GM21390 (cell line): ENCODE measurements at regions not wholly inside any gene's neighbourhood (a gene's known extent, or its start where the extent isn't known, plus 50 kb on each side); places are given as distances from the start of the nearest gene placed in this dataset.

Experiments
- ATAC-seq: cut with Tn5 transposase; IDR thresholded peaks from one replicate; pipeline ENCODE4 v1.9.1; 2021; ENCODE audit not compliant: unreplicated experiment

DNA sequence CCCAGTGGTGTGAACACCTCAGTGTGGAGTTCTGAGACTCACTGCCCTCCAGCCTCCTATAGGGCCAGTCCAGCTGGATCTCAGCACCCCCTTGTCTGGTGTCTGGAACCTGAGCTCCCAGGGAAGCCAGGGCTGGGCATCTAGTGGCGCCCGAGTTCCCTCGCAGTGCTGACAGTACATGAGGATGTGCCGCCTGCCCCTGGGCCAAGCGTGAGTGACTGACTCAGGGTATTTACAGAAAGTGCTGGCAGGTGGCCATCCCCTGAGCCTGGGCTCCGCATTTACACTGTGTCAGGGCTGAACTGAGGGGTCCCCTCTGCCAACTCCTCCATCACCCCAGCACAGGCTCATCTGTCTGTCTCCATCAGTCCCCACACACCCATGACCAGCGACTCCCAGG, 185.3 kb downstream of the BRD1 start:
- ATAC-seq: no peak

DNA sequence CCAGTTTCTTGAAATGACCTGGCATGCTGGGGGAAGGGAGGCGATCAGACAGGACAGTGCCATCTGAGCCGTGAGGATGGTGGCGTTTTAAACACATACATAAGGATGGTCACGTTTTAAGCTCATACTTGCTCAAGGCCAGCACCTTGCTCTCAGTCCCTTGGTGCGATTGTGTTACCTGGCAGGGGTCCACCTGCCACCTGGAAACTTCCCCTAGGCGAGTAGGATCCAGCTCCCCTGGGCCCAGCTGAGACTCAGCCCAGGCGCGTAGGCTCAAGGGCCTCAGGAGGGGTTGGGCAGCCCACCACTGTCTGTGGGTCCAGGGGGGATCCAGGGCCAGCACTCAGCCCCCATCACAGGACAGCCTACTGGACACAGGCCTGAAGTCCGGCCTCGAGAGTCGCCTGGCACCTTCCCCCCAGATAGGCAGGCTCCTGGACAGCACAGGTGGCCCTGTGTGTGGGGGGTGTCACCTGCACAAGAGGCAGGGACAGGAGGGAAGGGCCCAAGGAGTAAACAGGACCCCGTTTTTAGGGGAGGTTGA, 185.8 kb downstream of the BRD1 start:
- ATAC-seq: no peak

DNA sequence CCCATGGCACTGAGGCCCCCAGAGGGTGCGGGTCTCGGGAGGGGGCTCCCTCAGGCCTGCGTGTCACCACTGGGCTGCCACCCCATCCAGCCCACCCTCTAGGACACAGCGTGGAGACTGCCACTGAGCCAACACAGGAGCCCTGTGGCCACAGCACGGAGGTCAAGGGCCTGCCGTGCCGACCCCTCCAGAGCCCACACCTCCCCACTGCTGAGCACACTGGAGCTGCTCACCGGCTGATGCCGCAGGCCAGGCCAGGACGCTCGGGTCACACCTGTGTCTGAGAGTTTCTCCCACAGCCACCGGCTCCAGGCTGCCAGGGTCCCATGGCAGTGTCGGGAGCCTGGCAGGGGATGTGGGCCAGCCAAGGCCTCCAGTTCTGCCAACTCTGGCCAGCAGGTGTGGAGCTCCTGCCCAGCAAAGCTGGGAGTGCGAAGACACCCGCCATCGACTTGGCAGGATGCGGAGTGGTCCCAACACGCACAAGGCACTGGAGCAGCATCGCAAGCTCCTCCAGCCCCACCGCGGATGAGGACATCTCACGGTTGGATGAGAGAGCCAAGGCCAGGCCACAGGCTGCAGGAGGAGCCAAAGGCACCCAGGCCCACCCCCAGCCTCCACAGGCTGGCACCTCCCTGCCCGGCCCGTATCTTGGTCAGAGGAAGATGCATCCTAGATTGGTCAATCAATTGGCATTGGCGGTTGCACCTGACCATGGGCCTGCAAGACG, 187.1 kb downstream of the BRD1 start:
- no peak for ATAC-seq

DNA sequence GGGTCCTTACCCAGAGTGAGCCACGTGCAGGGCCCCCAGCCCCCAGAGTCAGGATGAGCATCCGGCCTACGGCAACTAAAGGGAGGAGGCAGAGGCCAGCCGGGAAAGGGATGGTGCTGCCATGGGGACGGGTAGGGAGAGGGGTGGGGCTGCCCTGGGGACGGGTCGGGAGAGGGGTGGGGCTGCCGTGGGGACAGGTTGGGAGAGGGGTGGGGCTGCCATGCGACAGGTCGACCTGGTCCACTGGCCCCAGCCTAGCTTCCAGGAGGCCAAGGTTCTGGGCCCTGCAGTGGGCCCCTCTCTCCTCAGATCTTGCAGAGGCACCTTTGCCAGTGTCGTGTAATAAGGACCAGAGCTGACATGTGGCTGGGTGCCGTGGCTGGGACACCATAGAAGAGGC, 187.7 kb downstream of the BRD1 start:
- no peak for ATAC-seq

DNA sequence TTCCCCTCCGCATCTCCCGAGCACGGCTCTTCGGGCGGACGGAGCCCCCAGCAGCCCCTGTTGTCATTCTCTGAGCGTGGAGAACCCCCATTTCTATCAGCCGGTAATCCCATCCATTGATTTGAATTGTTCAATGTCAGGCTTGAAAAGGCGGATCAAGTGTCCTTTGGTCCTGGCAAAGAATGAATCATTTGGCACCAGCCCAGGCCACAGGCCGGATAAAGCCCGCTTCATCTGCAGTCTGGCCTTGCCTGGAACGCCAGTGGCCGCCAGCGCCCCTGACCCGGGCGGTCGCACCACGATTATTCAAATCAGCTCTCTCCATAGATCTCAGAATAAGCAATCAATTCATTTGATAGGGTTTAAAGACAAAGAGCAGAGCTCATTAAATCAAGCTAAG, 188.9 kb downstream of the BRD1 start:
- no peak for ATAC-seq

DNA sequence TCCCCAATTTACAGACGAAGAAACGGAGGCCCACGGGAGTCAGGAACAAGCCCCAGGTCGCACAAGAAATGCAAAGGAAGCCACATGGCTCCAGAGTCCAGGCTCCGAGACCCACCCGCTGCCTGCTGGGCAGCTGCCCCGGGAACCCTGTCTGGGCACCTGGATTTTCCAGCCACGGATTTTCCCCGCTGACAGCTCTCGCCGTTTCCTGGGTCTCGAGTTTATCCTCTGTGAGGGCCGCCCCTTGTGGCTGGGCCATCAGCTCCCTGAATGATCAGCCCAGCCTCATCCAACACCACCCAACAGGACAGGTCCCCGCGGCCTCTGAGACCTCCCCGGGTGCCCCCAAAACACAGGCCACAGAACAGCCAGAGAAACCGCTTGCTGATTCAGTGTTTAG, 189.7 kb downstream of the BRD1 start:
- no peak for ATAC-seq

DNA sequence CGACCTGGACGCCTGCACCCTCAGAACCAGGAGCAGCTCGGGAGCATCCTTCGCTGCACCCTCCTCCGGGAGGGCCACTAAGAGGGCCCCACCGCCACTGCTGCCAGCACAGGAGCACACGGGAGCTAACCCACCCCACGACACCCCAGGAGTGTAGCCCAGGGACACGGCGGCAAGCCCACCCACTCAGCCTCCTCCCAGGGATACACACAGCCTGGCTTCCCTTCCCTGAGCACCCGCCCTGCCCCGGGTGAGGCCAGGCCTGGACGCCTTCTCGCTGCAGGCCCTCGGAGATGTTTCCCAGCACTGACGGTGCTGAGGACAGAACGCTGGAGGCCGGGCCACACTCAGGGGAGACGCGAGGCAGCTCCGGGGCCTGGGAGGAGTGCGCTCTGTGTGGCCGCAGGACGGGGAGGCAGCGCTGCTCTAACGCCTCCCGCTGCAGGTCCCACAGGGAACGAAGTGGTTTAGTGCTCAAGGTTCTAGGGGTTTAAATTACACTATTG, 190.4 kb downstream of the BRD1 start:
- no peak for ATAC-seq

DNA sequence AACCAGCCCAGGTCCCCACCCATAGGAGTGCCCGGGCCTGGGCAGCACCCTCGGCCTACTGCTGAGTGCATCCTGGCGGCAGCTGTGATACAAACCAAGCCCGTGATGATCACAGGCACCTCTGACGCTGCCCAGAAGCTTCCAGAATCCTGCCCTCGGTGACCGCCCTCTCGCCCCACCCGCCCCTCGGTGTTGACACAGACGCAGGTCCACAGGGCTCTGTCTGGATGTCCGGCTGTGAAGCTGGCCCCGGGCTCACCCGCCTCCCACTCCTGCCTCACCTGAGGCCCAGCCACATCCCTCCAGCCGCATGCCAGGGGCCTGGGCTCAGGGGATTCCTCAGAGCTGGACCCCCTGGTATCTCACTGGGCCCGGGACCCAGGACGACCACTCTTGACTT, 191.0 kb downstream of the BRD1 start:
- ATAC-seq: no peak

DNA sequence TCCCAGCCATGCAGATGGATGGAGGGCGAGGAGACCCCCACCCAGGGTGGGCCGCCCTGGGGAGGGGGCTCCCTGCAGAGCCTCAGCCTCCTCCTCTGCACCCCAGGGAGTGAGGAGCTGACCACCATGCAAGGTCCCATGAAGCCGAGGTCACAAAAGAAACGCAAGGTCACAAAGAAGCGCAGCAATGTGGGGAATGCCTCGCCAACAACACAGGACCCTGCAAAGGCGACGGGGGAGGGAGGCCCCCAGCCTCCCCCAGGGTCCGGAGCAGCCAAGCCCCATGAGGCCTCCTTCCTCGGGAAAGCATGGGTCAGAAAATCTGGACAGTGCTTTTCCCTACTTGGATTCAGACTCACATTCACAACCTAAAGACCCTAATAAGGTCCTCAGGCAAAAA, 191.5 kb downstream of the BRD1 start:
- ATAC-seq: no peak

DNA sequence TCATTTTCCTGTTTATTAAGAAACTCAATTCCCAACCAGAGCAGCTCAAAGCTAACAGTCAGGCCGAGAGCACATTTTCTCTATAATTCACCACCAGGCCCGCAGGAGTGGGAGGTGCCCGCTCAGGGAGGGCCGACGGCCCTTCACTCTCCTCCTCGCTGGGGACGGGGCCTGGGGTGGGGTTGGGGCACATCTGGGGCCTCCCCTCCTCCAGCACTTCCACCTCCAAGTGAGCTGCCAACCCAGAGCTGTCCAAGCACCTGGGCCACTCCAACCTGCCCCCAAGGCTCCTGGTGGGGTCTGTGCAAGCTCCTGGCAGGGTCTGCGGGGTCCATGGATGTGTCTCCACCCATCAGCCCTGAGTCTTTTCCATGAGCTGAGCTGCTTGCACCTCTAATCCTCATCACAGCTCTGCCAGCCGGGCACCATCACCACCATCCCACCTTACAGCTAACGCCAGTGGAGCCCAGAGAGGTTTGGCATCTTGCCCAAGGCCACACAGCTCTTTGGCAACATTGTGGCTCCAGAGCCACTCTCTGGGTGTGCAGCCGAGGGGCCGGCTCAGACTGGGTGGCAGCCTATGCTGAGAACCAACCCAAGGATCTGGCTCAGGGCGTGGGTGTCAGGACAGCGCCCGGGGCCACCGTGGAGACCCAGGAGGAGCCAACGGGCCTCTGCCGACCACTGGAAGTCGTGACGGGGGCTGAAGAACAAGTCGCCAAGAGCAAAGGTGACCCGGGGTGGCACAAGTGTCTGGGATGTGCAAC, 193.5 kb downstream of the BRD1 start:
- no peak for ATAC-seq

DNA sequence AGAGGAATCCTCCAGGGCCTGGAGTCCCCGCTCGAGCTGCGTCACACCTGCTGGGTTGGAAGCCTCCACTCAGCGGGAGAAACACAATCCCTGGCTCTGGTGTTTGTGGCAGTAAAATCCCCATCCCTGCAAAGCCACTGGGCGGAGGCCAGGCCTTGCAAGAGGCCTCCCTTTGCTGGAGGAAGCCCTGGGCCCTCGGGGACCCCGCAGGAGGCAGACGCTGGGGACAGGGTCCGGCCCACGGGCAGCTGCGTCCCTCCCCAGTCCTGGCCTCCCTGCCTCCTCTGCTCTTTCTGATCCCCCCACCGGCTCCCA, 194.7 kb downstream of the BRD1 start:
- ATAC-seq: no peak

DNA sequence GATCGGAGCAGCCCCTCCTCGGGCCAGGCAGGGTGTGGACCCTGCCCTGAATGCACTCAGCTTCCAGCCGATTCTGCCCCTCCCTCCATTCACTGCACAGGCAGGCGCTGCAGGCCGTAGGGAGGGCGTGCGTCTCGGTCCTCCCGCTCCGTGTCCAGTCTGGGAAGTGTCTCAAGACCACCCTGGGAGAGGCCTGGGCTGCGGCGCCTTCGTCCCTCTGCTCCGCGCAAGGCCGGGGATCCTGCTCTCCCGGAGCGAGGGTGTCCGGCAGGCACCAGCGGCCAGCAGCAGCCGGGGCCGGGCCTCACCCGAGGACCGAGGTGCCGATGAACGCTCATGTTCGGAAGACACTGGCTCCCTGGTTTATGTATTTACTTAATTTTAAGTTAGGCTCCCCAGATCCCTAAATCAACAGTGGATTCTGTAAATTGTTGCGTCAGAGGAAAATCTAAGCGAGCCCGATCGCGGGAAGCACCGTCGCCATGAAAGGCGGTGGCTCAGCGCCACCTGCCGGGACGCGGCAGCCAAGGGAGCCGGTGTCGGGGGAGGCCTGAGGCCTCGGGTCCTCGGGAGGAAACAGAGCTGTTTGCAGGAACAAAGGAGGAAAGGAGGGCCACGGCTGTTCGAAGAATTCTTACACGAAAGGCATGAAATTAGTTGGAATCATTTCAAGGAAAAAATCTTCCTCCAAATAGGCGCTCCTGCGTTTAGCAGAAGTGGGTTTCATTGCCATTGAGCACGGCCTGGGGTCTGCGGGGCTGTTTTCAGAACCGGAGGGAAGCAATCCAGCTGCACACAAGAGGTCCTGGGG, 195.3 kb downstream of the BRD1 start:
- ATAC-seq: no peak

DNA sequence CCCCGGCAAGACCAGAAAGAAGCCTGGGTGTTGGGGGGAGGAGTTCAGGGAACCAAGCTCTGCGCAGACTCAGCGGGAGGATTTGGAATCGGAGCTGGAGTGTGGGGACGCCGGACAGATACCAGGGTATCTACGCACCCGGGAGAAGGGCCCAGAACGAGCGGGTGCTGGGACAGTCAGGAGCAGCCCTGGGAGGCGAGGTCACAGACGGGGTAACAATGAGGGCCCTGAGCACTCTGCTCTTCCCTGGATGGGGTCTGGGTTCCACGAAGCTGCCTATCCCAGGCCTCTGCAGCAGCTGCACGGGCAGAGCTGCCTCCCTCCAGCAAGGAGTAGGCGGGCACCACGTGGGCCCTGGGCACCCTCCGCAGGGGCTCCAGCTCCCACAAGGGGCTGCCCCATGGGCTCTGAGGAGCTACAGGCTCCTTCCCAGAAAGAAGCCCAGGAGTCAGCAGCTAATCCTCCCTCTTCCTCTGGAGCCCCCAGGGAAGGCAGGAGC, 197.2 kb downstream of the BRD1 start:
- ATAC-seq: no peak

DNA sequence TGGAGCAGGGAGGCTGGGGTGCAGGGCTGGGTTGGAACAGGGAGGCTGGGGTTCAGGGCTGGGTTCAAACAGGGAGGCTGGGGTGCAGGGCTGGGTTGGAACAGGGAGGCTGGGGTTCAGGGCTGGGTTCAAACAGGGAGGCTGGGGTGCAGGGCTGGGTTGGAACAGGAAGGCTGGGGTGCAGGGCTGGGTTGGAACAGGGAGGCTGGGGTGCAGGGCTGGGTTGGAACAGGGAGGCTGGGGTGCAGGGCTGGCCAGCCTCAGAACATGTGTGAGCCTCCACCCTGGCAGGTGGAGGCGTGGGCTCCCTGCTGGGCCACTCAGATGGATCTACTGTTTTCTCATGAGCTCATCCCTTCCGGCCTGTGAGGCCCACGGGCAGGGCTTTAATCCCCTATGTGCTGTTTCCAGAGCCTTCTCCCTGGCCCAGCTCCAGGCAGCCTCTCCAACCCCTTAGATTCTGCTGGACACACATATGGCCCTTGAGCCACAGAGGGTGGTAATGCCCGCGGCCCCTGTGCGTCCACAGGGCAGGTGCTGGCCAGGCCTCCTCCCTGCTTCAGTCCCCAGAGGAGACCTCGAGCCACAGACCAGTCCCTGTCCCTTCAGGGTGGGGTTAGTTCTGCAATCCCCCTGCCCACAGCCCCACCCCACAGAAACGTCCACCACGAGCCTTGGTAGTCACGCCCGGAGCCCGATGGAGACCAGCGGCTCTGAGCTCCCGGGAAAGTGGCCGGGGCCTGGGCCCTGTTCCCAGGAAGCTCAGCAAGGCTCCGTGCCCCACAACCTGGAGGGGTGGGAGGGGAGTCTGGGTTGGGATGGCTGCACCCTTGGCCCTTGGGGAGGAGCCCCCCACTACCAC, 197.9 kb downstream of the BRD1 start:
- ATAC-seq: no peak

DNA sequence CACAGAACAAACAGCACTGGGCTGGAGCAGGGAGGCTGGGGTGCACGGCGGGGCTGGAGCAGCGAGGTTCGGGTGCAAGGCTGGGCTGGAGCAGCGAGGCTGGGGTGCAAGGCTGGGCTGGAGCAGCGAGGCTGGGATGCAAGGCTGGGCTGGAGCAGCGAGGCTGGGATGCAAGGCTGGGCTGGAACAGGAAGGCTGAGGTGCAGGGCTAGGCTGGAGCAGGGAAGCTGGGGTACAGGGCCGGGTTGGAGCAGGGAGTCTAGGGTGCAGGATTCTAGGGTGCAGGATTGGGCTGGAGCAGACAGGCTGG, 198.5 kb downstream of the BRD1 start:
- no peak for ATAC-seq

DNA sequence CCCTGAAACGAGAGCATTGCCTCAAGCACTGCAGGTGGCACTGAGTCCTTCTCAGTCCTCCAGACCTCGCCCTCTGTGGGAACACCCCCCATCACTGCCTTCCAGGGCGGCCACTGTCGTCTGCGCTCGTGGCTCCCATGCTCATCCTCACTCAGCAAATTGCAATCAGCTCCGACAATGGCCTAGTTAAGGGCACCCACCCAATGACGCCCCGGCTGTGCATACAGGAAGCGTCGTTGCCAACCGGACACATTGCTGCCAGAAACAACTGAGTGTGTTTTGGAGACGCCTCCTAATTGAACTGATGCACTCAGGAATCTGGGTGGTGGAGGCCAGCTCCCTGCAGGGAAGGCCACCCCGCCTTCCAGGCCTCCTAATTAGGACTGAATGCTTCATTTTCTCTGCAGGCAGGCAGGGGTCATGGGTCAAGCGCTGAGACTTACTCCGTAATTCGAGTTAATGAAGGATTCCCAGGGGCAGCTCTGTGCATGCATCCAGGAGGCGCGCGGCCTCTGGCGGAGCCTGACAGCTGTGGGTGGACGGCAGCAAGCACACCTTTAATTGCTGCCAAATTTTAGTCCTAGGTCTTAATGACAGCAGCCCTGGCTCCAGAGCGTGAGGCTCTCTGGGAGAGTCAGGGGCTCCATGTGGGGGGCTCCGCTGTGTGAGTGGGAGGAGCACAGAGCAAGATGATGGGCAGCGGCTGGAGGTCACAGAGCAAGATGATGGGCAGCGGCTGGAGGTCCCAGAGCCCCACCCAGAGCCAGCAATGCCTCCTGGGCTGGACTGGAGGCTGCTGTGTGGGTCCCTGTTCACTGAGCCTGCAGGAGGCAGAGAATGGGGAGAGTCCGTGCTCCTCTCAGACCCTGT, 199.0 kb downstream of the BRD1 start:
- no peak for ATAC-seq

DNA sequence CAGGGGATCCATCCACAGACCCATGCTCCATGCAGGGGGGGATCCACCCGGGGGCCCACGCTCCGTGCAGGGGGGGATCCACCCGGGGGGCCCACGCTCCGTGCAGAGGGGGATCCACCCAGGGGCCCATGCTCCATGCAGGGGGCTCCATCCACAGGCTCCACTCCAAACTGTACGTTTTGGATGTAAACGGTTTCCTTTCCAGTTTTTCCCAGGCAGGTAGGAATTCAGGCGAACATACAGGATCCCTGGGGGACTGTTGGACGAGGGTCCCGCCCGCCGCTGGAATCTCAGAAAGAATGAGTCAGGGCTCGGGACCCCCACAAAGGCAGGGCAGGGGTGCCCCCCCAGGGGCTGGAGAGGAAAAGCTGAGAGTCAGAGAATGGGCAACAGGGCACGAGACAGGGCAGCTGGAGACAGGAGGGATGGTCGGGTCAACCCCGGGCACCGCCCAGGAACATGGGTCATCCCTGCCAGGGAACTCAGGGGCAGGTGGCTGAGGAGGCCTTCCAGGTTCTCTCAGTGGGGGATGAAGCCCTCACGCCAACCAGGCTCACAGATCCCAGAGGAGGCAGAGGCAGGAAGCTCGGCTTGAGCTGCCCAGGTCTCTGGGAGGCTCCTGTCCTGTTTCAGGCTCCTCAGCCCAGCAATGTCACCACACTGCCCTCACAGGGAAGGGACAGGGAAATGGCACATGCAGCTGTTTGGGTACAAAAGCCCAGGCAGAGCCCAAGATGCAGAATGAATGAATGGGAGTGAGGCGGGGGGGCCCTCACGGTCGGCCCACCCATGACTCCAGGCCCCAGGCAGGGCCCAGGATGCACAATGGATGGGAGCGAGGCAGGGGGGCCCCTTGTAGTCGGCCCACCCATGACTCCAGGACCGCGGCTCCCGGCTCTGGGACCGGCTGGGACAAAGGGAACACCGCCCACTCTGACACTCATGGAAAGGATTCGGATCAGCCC, 200.2 kb downstream of the BRD1 start:
- ATAC-seq: no peak

DNA sequence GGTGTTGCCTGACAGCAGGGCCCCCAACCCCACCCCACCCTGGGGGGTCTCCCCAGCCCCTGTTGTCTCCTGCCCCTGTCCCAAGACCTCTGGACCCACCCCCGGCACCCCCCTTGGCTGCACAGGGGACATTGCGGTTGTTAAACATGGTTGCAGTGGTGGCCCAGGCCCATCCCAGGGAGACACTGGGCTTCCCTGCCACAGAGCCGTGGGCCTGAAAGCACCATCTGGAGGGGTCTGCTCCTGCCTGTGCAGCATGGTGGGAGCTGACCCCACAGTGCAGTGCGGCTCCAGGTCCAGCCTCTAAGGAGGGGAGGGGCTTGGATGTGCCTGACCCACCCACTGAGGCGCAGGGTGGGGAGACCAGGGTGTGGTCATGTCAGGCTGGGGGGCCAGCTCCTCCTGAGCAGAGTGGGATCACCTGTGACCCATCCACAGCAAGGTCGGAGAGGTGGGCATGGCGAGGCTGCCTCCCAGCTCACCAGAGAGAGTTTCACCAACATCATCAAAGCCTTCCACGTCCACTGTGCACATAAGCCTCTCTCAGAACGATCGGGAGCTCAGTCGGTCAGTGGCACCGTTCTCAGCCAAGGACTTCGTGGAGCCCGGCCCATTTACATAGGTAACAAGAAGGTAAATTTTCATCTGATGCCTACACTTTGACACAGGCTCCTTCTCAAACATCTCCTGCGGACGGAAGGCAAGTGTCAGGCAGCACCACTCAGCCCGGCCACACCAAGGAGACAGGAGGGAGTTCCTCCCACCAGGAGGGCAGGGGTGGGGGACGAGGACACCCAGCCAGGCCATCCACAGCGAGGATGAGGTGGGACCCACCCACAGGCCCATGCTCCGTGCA, 201.1 kb downstream of the BRD1 start:
- ATAC-seq: no peak
